GM23248 (cell line): ENCODE measurements at regions not wholly inside any gene's neighbourhood (a gene's known extent, or its start where the extent isn't known, plus 50 kb on each side); places are given as distances from the start of the nearest gene placed in this dataset.

Experiments
- DNase-seq: peaks from one replicate; pipeline ENCODE4 v3.0.0-alpha.2; 2015
- H2AFZ ChIP-seq: fragments of 200-600 bp; sonication (generic); 2 replicates; pipeline ENCODE4 v1.6.1; 2016; ENCODE audit warnings: antibody characterized with exemption
- H3F3A ChIP-seq: fragments of 200-600 bp; sonication (generic); 2 replicates; pipeline ENCODE4 v1.6.1; 2016; ENCODE audit warnings: mild to moderate bottlenecking, antibody characterized with exemption, mixed run types; ENCODE audit not compliant: insufficient read depth
- H3K27ac ChIP-seq: fragments of 200-600 bp; sonication (generic); 2 replicates; pipeline ENCODE4 v1.5.1; 2016; ENCODE audit warnings: mild to moderate bottlenecking
- H3K27me3 ChIP-seq: fragments of 200-600 bp; sonication (generic); replicated peaks from 2 replicates; pipeline ENCODE4 v1.6.1; 2016; ENCODE audit warnings: mild to moderate bottlenecking; ENCODE audit not compliant: insufficient read depth
- H3K36me3 ChIP-seq: fragments of 200-600 bp; sonication (generic); 2 replicates; pipeline ENCODE4 v1.6.1; 2016; ENCODE audit warnings: low read depth, mild to moderate bottlenecking
- H3K4me1 ChIP-seq: fragments of 200-600 bp; sonication (generic); 2 replicates; pipeline ENCODE4 v1.6.1; 2016; ENCODE audit warnings: mild to moderate bottlenecking; ENCODE audit not compliant: insufficient read depth
- H3K4me2 ChIP-seq: fragments of 200-600 bp; sonication (generic); one replicate; pipeline ENCODE4 v1.6.1; 2016; ENCODE audit warnings: mild to moderate bottlenecking; ENCODE audit not compliant: unreplicated experiment
- H3K4me3 ChIP-seq: fragments of 200-600 bp; sonication (generic); 2 replicates; pipeline ENCODE4 v1.5.1; 2016; ENCODE audit warnings: mild to moderate bottlenecking
- H3K79me2 ChIP-seq: fragments of 200-600 bp; sonication (generic); 2 replicates; pipeline ENCODE4 v1.6.1; 2016; ENCODE audit warnings: mild to moderate bottlenecking; ENCODE audit not compliant: insufficient read depth
- H3K9ac ChIP-seq: fragments of 200-600 bp; sonication (generic); 2 replicates; pipeline ENCODE4 v1.6.1; 2016; ENCODE audit warnings: mild to moderate bottlenecking
- H3K9me2 ChIP-seq: fragments of 200-600 bp; sonication (generic); 2 replicates; pipeline ENCODE4 v1.6.1; 2016; ENCODE audit warnings: mixed run types, mild to moderate bottlenecking, moderate library complexity; ENCODE audit not compliant: insufficient read depth
- H3K9me3 ChIP-seq: fragments of 200-600 bp; sonication (generic); one replicate; pipeline ENCODE4 v1.6.1; 2017; ENCODE audit warnings: low read depth
- H4K20me1 ChIP-seq: fragments of 200-600 bp; sonication (generic); 2 replicates; pipeline ENCODE4 v1.6.0; 2016; ENCODE audit not compliant: insufficient read depth
- EZH2 ChIP-seq: fragments of 200-600 bp; sonication (generic); IDR thresholded peaks from 2 replicates; pipeline ENCODE4 v1.6.1; 2018; ENCODE audit warnings: antibody characterized with exemption, mild to moderate bottlenecking; ENCODE audit not compliant: insufficient read depth, poor library complexity, severe bottlenecking
- EZH2phosphoT487 ChIP-seq: fragments of 200-600 bp; sonication (generic); IDR thresholded peaks from 2 replicates; pipeline ENCODE4 v1.6.1; 2018; ENCODE audit warnings: antibody characterized with exemption, moderate library complexity, mild to moderate bottlenecking, low read depth; ENCODE audit not compliant: insufficient read depth
- WGBS, 2 experiments: methylation state at CpG; one replicate each; pipeline ENCODE4 v1.1.6; 2015 to 2017; ENCODE audit warnings: low lambda C conversion rate in 2 of 2, low coverage in 1 of 2; ENCODE audit errors: missing lambda C conversion rate in 2 of 2; 5-methylcytosine and 5-hydroxymethylcytosine counted together
- in situ Hi-C: fragments of 300-500 bp; cut with MboI; formaldehyde crosslinking; loops from 2 replicates; pipeline ENCODE4 v1.15.0; 2020

DNA sequence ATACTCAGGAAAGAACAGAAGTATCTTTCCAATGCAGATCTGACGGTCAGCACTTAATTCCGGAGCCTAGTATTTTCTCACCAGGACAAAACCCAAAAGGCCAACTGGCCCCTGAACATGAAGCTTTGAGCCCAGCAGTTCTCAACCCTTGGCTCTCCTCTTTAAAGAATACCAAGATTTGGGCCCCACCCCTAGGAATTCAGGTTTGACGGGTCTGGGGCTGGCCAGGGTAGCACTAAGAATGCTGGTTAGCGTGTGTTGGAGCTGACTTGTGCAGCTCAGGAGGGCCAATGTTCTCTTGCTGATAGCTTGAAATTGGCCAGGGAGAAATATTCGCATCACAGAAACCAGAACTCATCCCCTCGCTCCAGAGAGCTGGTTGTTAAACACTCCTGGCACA lies 88.3 kb upstream of the PTCH1 start:
- TF ChIP-seq EZH2 = no peak
- TF ChIP-seq EZH2phosphoT487 = no peak
- H3K4me2 ChIP-seq = no peak overlapping the region
- in situ Hi-C loops = no loop called here

DNA sequence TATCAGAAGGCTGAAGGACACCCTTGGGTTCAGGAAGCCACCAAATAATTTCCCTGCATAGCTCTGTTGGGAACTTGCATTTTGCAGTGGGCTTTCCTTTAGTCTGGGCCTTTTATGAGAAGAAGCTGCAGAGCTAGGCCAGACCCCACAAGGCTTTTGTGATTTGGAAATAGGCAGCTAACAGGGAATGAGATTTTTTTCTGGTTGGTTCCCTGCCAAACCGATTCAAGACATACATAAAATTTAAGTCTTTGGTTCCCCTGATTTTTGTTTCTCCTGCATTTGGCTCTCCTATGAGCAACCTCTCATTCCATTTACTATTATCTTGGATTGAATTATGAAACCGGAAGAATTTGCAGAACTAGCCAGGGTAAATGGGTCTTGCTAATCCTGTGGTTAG lies 81.5 kb upstream of the PTCH1 start:
- Histone ChIP-seq H3K36me3 (no peaks in the 10 kb centered on the region), H3F3A (no peaks in the 10 kb centered on the region), H3K27ac (no peak overlapping the region), H3K27me3 (no peaks in the 10 kb centered on the region), H3K9ac (no peak overlapping the region), H4K20me1 (no peaks in the 10 kb centered on the region), H3K4me2 (no peak overlapping the region), H2AFZ (no peak overlapping the region), H3K79me2 (no peaks in the 10 kb centered on the region), H3K4me1 (no peaks in the 10 kb centered on the region), H3K9me3 (no peaks in the 10 kb centered on the region), H3K4me3 (no peak overlapping the region), H3K9me2 (no peaks in the 10 kb centered on the region)
- TF ChIP-seq EZH2phosphoT487 (no peak), EZH2 (no peak)
- in situ Hi-C loops = no loop called here
- DNase-seq = no peak
- WGBS, 2 experiments = 33 to 51% methylated on average over 2 of the region's 2 CpGs

More for the DNA sequence above, 88.3 kb upstream of the PTCH1 start:
- Histone ChIP-seq H3K9me3 (no peaks in the 10 kb centered on the region), H3F3A (no peaks in the 10 kb centered on the region), H3K36me3 (no peaks in the 10 kb centered on the region), H3K79me2 (no peaks in the 10 kb centered on the region), H3K4me1 (no peaks in the 10 kb centered on the region), H4K20me1 (no peaks in the 10 kb centered on the region), H2AFZ (no peak overlapping the region), H3K27me3 (no peaks in the 10 kb centered on the region), H3K4me3 (no peak overlapping the region), H3K9me2 (no peaks in the 10 kb centered on the region), H3K27ac (no peak overlapping the region), H3K9ac (no peak overlapping the region)
- no peak for DNase-seq
- WGBS, 2 experiments = 44 to 50% methylated on average over 6 of the region's 6 CpGs

- no peaks in the 10 kb centered on the region for H3F3A ChIP-seq
- no peaks in the 10 kb centered on the region for H4K20me1 ChIP-seq
- no peaks in the 10 kb centered on the region for H3K4me1 ChIP-seq
- H3K9me2 ChIP-seq = no peaks in the 10 kb centered on the region
- no peak overlapping the region for H3K4me2 ChIP-seq
- H3K79me2 ChIP-seq = no peaks in the 10 kb centered on the region
- H3K9ac ChIP-seq = no peak overlapping the region
- H3K36me3 ChIP-seq = no peaks in the 10 kb centered on the region
- no peak overlapping the region for H3K27ac ChIP-seq
- H2AFZ ChIP-seq = no peak overlapping the region
- no peak for TF ChIP-seq EZH2phosphoT487
- no peak for TF ChIP-seq EZH2
- DNase-seq = no peak
- H3K27me3 ChIP-seq = peaks cover 5% of the 10 kb centered on the region; the same call in 1 of the 2 replicates
- WGBS, 2 experiments = 74 to 76% methylated on average over 15 of the region's 15 CpGs
- H3K4me3 ChIP-seq = no peak overlapping the region
- in situ Hi-C loops = no loop called here
- H3K9me3 ChIP-seq = no peaks in the 10 kb centered on the region
These were observed 79.0 kb upstream of the PTCH1 start for GRCh38 chr9:95595721-95596295.

- DNase-seq = no peak
- Histone ChIP-seq H3K9me3 (no peaks in the 10 kb centered on the region), H3K9me2 (no peaks in the 10 kb centered on the region), H3K4me2 (no peak overlapping the region), H3F3A (no peaks in the 10 kb centered on the region), H3K4me1 (no peaks in the 10 kb centered on the region), H3K79me2 (no peaks in the 10 kb centered on the region), H3K4me3 (no peak overlapping the region), H3K36me3 (no peaks in the 10 kb centered on the region), H3K27me3 (peaks cover 7% of the 10 kb centered on the region; the same call in 1 of the 2 replicates), H3K27ac (no peak overlapping the region), H3K9ac (no peak overlapping the region), H2AFZ (no peak overlapping the region), H4K20me1 (no peaks in the 10 kb centered on the region)
- TF ChIP-seq EZH2 (no peak), EZH2phosphoT487 (no peak)
- in situ Hi-C loops = no loop called here
- 49 to 56% methylated on average over 5 of the region's 5 CpGs for WGBS, 2 experiments
These were observed 76.2 kb upstream of the PTCH1 start for GRCh38 chr9:95592931-95593330.
